PC-9 (cell line): ENCODE measurements at regions not wholly inside any gene's neighbourhood (a gene's known extent, or its start where the extent isn't known, plus 50 kb on each side); places are given as distances from the start of the nearest gene placed in this dataset.
"Not testable (repeated sequence)": the region's sequence is repeated elsewhere in the genome, so short reads cannot be mapped to it uniquely, and the experiment has no call there.

Experiments
- BruUV-seq: library from RNA; stranded (reverse); fragments of 400-500 nt; replicated peaks from 2 replicates; lab custom pipeline; 2021; lab: Mats Ljungman, UMichigan
- CTCF ChIA-PET: fragments of 300-600 bp; sonication (Branson Sonifier 250); formaldehyde crosslinking; loops from one replicate; lab custom pipeline; 2022; ENCODE audit warnings: antibody characterized with exemption; lab: Charles Lee
- POLR2A ChIA-PET: fragments of 300-600 bp; sonication (Branson Sonifier 250); formaldehyde crosslinking; loops from one replicate; lab custom pipeline; 2022; ENCODE audit warnings: antibody characterized with exemption; ENCODE audit not compliant: unreplicated experiment; lab: Charles Lee
- DNase-seq, 2 experiments: peaks; one replicate each; pipeline versions ENCODE4 v3.0.0 to v3.0.0-alpha.2; 2015 to 2022; ENCODE audit warnings: mixed read lengths in 1 of 2
- H2AFZ ChIP-seq: fragments of 200-600 bp; sonication (generic); 2 replicates; pipeline ENCODE4 v1.8.1; 2017; ENCODE audit warnings: antibody characterized with exemption
- H3F3A ChIP-seq: fragments of 200-600 bp; sonication (generic); 2 replicates; pipeline ENCODE4 v1.8.1; 2017; ENCODE audit warnings: antibody characterized with exemption, mild to moderate bottlenecking, low read depth; ENCODE audit not compliant: insufficient read depth
- H3K27ac ChIP-seq: fragments of 200-600 bp; sonication (generic); 2 replicates; pipeline ENCODE4 v1.6.1; 2016; ENCODE audit warnings: mixed run types
- H3K27me3 ChIP-seq: fragments of 200-600 bp; sonication (generic); 2 replicates; pipeline ENCODE4 v1.6.1; 2016; ENCODE audit warnings: low read depth, mixed run types; ENCODE audit not compliant: insufficient read depth
- H3K36me3 ChIP-seq: fragments of 200-600 bp; sonication (generic); 2 replicates; pipeline ENCODE4 v1.6.1; 2016; ENCODE audit warnings: low read depth, mixed run types
- H3K4me1 ChIP-seq: fragments of 200-600 bp; sonication (generic); replicated peaks from 2 replicates; pipeline ENCODE4 v1.6.1; 2016; ENCODE audit warnings: mixed run types; ENCODE audit not compliant: insufficient read depth
- H3K4me2 ChIP-seq: fragments of 200-600 bp; sonication (generic); 2 replicates; pipeline ENCODE4 v1.6.1; 2017; ENCODE audit warnings: mixed run types
- H3K4me3 ChIP-seq: fragments of 200-600 bp; sonication (generic); 2 replicates; pipeline ENCODE4 v1.6.1; 2016; ENCODE audit warnings: mixed run types
- H3K79me2 ChIP-seq: fragments of 200-600 bp; sonication (generic); 2 replicates; pipeline ENCODE4 v1.6.1; 2017; ENCODE audit warnings: low read depth, mixed run types
- H3K9me2 ChIP-seq: fragments of 200-600 bp; sonication (generic); 2 replicates; pipeline ENCODE4 v1.8.1; 2017; ENCODE audit warnings: mild to moderate bottlenecking; ENCODE audit not compliant: insufficient read depth
- H3K9me3 ChIP-seq: fragments of 200-600 bp; sonication (generic); 2 replicates; pipeline ENCODE4 v1.8.1; 2016; ENCODE audit warnings: low read depth; ENCODE audit not compliant: insufficient read depth
- H4K20me1 ChIP-seq: fragments of 200-600 bp; sonication (generic); 2 replicates; pipeline ENCODE4 v1.8.1; 2017; ENCODE audit not compliant: insufficient read depth
- CTCF ChIP-seq: fragments of 200-600 bp; sonication (generic); conservative IDR thresholded peaks from 2 replicates; pipeline ENCODE4 v1.6.1; 2017; ENCODE audit warnings: mixed run types, antibody characterized with exemption, mild to moderate bottlenecking, moderate library complexity
- EZH2 ChIP-seq: fragments of 200-600 bp; sonication (generic); IDR thresholded peaks from 2 replicates; pipeline ENCODE4 v1.8.0; 2017; ENCODE audit warnings: antibody characterized with exemption, low read depth
- intact Hi-C: fragments of 100-400 bp; cut with micrococcal nuclease; formaldehyde crosslinking; loops from one replicate; pipeline ENCODE4 v1.10.0; 2022; ENCODE audit not compliant: unreplicated experiment

- Histone ChIP-seq H4K20me1 (no peaks in the 10 kb centered on the region), H3K9me3 (no peaks in the 10 kb centered on the region), H3F3A (no peaks in the 10 kb centered on the region), H2AFZ (no peak overlapping the region), H3K36me3 (no peaks in the 10 kb centered on the region), H3K27me3 (no peaks in the 10 kb centered on the region), H3K27ac (no peak overlapping the region), H3K4me1 (no peaks in the 10 kb centered on the region), H3K79me2 (no peaks in the 10 kb centered on the region), H3K4me3 (no peak overlapping the region), H3K9me2 (no peaks in the 10 kb centered on the region), H3K4me2 (no peak overlapping the region)
- intact Hi-C loops, result no loop called here
- POLR2A ChIA-PET, result no interaction called here
- TF ChIP-seq CTCF (no peak), EZH2 (no peak)
- DNase-seq, result no peak
- CTCF ChIA-PET, result no interaction called here
- no TSS peak for BruUV-seq
These were observed 240.2 kb downstream of the NEBL start for GRCh38 chr10:20656886-20657285.

DNA sequence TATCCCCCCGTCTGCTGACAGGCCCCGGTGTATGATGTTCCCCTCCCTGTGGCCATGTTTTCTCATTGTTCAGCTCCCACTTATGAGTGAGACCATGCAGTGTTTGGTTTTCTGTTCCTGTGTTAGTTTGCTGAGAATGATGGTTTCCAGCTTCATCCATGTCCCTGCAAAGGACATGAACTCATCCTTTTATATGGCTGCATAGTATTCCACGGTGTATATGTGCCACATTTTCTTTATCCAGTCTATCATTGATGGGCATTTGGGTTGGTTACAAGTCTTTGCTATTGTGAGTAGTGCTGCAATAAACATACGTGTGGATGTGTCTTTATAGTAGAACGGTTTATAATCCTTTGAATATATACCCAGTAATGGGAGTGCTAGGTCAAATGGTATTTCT is 244.7 kb downstream of the NEBL start:
- H3K4me3 ChIP-seq, H3K9me2 ChIP-seq, DNase-seq, H2AFZ ChIP-seq, H4K20me1 ChIP-seq, H3K36me3 ChIP-seq, POLR2A ChIA-PET, H3K9me3 ChIP-seq, H3K27ac ChIP-seq, CTCF ChIA-PET, H3K27me3 ChIP-seq, H3K4me1 ChIP-seq, H3K79me2 ChIP-seq, BruUV-seq, H3F3A ChIP-seq, intact Hi-C loops, H3K4me2 ChIP-seq: not testable (repeated sequence)

DNA sequence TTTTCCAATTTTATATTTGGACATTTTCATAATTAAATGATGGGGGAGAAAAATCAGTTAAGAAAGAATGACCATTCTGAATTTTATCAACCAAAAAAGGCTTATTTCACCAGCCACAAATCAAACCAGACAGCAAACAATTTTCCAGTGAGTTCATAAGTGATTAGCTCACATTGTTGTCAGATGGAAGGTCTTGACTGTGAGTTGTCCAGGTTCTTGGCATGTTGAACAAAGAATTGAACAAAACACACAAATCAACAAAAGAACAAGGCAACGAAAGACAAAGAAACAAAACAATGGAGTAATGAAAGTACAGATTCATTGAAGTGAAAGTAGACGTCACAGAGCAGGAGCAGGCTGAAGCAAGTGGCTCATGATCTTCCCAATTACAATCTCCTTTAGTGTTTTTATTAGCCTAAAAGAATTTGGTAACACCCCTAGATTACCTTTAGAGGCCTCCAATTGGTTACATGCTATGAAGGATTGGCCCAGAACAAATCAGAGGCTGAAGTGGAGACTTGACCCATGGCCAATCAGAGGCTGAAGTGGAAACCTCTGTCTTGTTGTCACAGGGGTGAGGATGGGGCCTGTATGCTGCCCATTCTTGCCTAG is 248.7 kb downstream of the NEBL start:
- H3F3A ChIP-seq, result no peaks in the 10 kb centered on the region
- DNase-seq, result no peak
- H3K4me2 ChIP-seq, result no peak overlapping the region
- POLR2A ChIA-PET, result no interaction called here
- H3K9me3 ChIP-seq, result no peaks in the 10 kb centered on the region
- H3K27ac ChIP-seq, result no peak overlapping the region
- no peaks in the 10 kb centered on the region for H3K79me2 ChIP-seq
- intact Hi-C loops, result no loop called here
- H3K9me2 ChIP-seq, result no peaks in the 10 kb centered on the region
- H4K20me1 ChIP-seq, result no peaks in the 10 kb centered on the region
- CTCF ChIA-PET, result no interaction called here
- H3K36me3 ChIP-seq, result no peaks in the 10 kb centered on the region
- H3K4me1 ChIP-seq, result no peaks in the 10 kb centered on the region
- BruUV-seq, result no TSS peak
- H2AFZ ChIP-seq, result no peak overlapping the region
- TF ChIP-seq EZH2 (no peak), CTCF (no peak)
- no peak overlapping the region for H3K4me3 ChIP-seq
- H3K27me3 ChIP-seq, result no peaks in the 10 kb centered on the region

DNA sequence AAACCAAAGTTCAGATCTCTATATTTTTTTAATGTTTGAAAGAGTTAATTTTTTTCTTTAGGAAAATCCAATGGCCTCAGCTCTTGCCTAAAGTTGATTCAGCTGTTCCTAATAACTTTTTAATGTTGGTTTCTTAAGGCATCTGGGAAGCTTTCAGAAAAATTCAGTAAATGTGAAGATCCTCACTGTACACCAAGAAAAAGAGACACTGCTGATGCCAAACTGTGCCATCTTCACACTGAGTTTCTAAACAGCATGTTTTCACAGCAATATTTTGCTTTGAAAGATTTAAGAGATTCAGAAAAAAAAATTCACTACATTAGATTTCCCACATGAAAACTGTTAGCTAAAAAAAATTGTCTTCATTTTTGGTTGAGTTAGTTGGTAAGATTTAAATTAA is 249.4 kb downstream of the NEBL start:
- no peak overlapping the region for H3K4me3 ChIP-seq
- CTCF ChIA-PET, result no interaction called here
- H3K4me1 ChIP-seq, result no peaks in the 10 kb centered on the region
- intact Hi-C loops, result no loop called here
- POLR2A ChIA-PET, result no interaction called here
- TF ChIP-seq EZH2, result no peak
- TF ChIP-seq CTCF, result no peak
- H4K20me1 ChIP-seq, result no peaks in the 10 kb centered on the region
- H3K9me2 ChIP-seq, result no peaks in the 10 kb centered on the region
- H3F3A ChIP-seq, result no peaks in the 10 kb centered on the region
- H3K27ac ChIP-seq, result no peak overlapping the region
- BruUV-seq, result no TSS peak
- DNase-seq, result no peak
- no peak overlapping the region for H2AFZ ChIP-seq
- no peaks in the 10 kb centered on the region for H3K79me2 ChIP-seq
- no peak overlapping the region for H3K4me2 ChIP-seq
- no peaks in the 10 kb centered on the region for H3K27me3 ChIP-seq
- H3K9me3 ChIP-seq, result no peaks in the 10 kb centered on the region
- H3K36me3 ChIP-seq, result no peaks in the 10 kb centered on the region
